Mesenteric fat pad (tissue), 1 donor: ENCODE measurements at regions not wholly inside any gene's neighbourhood (a gene's known extent, or its start where the extent isn't known, plus 50 kb on each side); places are given as distances from the start of the nearest gene placed in this dataset.
A peak's percentile ranks its signal among the peaks of the same experiment; 100 is the strongest.

Source experiments
- DNase-seq: peaks from one replicate; pipeline ENCODE4 v3.0.0-alpha.2; 2020; ENCODE audit warnings: low spot score
- donor health status: DM: yes; HTN: yes; CAD: no.

GRCh38 chr22:47810505-47811500 lies 1048.4 kb downstream of the TBC1D22A start:
- no peak for DNase-seq

- no peak for DNase-seq
Measured at GRCh38 chr22:47808886-47809620, 1046.6 kb downstream of the TBC1D22A start.

GRCh38 chr22:47808236-47808635 lies 1045.8 kb downstream of the TBC1D22A start:
- no peak for DNase-seq

- no peak for DNase-seq
Measured at GRCh38 chr22:47807506-47807905, 1045.1 kb downstream of the TBC1D22A start.

- no peak for DNase-seq
Measured at GRCh38 chr22:47806894-47807293, 1044.4 kb downstream of the TBC1D22A start.

GRCh38 chr22:47805394-47805935 lies 1043.0 kb downstream of the TBC1D22A start:
- peak; percentile 60 for DNase-seq

GRCh38 chr22:47804281-47804680 lies 1041.8 kb downstream of the TBC1D22A start:
- DNase-seq, result peak; percentile 78

GRCh38 chr22:47802421-47802820 lies 1040.0 kb downstream of the TBC1D22A start:
- peak; percentile 81 for DNase-seq

GRCh38 chr22:47801541-47802245 lies 1039.2 kb downstream of the TBC1D22A start:
- DNase-seq, result peak; percentile 68

GRCh38 chr22:47798229-47798628 lies 1035.8 kb downstream of the TBC1D22A start:
- DNase-seq, result peak; percentile 4

GRCh38 chr22:47797342-47797945 lies 1035.0 kb downstream of the TBC1D22A start:
- DNase-seq, result peak; percentile 59

- DNase-seq, result peak; percentile 87
Measured at GRCh38 chr22:47796128-47796908, 1033.9 kb downstream of the TBC1D22A start.

GRCh38 chr22:47795477-47796127 lies 1033.2 kb downstream of the TBC1D22A start:
- DNase-seq, result peak; percentile 59

- peak; percentile 64 for DNase-seq
Measured at GRCh38 chr22:47794851-47795250, 1032.4 kb downstream of the TBC1D22A start.

- peak; percentile 47 for DNase-seq
Measured at GRCh38 chr22:47793304-47794101, 1031.1 kb downstream of the TBC1D22A start.

GRCh38 chr22:47789171-47789570 lies 1026.7 kb downstream of the TBC1D22A start:
- DNase-seq, result no peak

GRCh38 chr22:47788461-47788860 lies 1026.0 kb downstream of the TBC1D22A start:
- no peak for DNase-seq

- DNase-seq, result no peak
Measured at GRCh38 chr22:47787501-47788227, 1025.2 kb downstream of the TBC1D22A start.
